IPS-15b (cell line): ENCODE measurements at regions not wholly inside any gene's neighbourhood (a gene's known extent, or its start where the extent isn't known, plus 50 kb on each side); places are given as distances from the start of the nearest gene placed in this dataset.

ENCODE experiments used
- H3K27me3 ChIP-seq: one replicate; pipeline ENCODE4 v1.6.1; 2013; ENCODE audit warnings: low read length; ENCODE audit not compliant: control insufficient read depth, insufficient read depth
- H3K36me3 ChIP-seq: one replicate; pipeline ENCODE4 v1.6.1; 2013; ENCODE audit warnings: low read length; ENCODE audit not compliant: control insufficient read depth, insufficient read depth
- H3K4me1 ChIP-seq: one replicate; pipeline ENCODE4 v1.6.1; 2013; ENCODE audit warnings: mild to moderate bottlenecking, low read length; ENCODE audit not compliant: control insufficient read depth, insufficient read depth
- H3K4me3 ChIP-seq: one replicate; pipeline ENCODE4 v1.5.1; 2013; ENCODE audit warnings: low read depth, low read length
- H3K9ac ChIP-seq: one replicate; pipeline ENCODE4 v1.6.1; 2013; ENCODE audit warnings: low read depth, mild to moderate bottlenecking, low read length
- H3K9me3 ChIP-seq: one replicate; pipeline ENCODE4 v1.6.1; 2013; ENCODE audit warnings: mild to moderate bottlenecking, low read length; ENCODE audit not compliant: control insufficient read depth, insufficient read depth

- no peaks in the 10 kb centered on the region for H3K27me3 ChIP-seq
- no peaks in the 10 kb centered on the region for H3K9me3 ChIP-seq
- H3K4me3 ChIP-seq = no peak overlapping the region
- H3K36me3 ChIP-seq = no peaks in the 10 kb centered on the region
- H3K9ac ChIP-seq = no peak overlapping the region
- no peaks in the 10 kb centered on the region for H3K4me1 ChIP-seq
Measured at GRCh38 chr10:8556321-8556720, 501.8 kb downstream of the GATA3 start.

GRCh38 chr10:8563478-8563877, 509.0 kb downstream of the GATA3 start:
- H3K9me3 ChIP-seq = no peaks in the 10 kb centered on the region
- H3K4me3 ChIP-seq = no peak overlapping the region
- H3K9ac ChIP-seq = no peak overlapping the region
- H3K4me1 ChIP-seq = no peaks in the 10 kb centered on the region
- H3K27me3 ChIP-seq = no peaks in the 10 kb centered on the region
- no peaks in the 10 kb centered on the region for H3K36me3 ChIP-seq

GRCh38 chr10:8566737-8567136, 512.2 kb downstream of the GATA3 start:
- Histone ChIP-seq H3K9me3 (no peaks in the 10 kb centered on the region), H3K4me3 (no peak overlapping the region), H3K9ac (no peak overlapping the region), H3K4me1 (no peaks in the 10 kb centered on the region), H3K36me3 (no peaks in the 10 kb centered on the region), H3K27me3 (no peaks in the 10 kb centered on the region)

GRCh38 chr10:8568401-8568800, 513.9 kb downstream of the GATA3 start:
- H3K9ac ChIP-seq = no peak overlapping the region
- H3K4me1 ChIP-seq = no peaks in the 10 kb centered on the region
- H3K36me3 ChIP-seq = peaks cover 2% of the 10 kb centered on the region
- H3K9me3 ChIP-seq = no peaks in the 10 kb centered on the region
- no peaks in the 10 kb centered on the region for H3K27me3 ChIP-seq
- no peak overlapping the region for H3K4me3 ChIP-seq

- H3K9me3 ChIP-seq = no peaks in the 10 kb centered on the region
- H3K27me3 ChIP-seq = no peaks in the 10 kb centered on the region
- H3K4me3 ChIP-seq = no peak overlapping the region
- H3K4me1 ChIP-seq = no peaks in the 10 kb centered on the region
- H3K36me3 ChIP-seq = peaks cover 2% of the 10 kb centered on the region
- no peak overlapping the region for H3K9ac ChIP-seq
Measured at GRCh38 chr10:8575620-8576019, 521.1 kb downstream of the GATA3 start.

GRCh38 chr10:8576281-8576680, 521.8 kb downstream of the GATA3 start:
- peaks cover 2% of the 10 kb centered on the region for H3K36me3 ChIP-seq
- H3K4me3 ChIP-seq = no peak overlapping the region
- no peaks in the 10 kb centered on the region for H3K4me1 ChIP-seq
- H3K9me3 ChIP-seq = no peaks in the 10 kb centered on the region
- H3K9ac ChIP-seq = no peak overlapping the region
- no peaks in the 10 kb centered on the region for H3K27me3 ChIP-seq

- Histone ChIP-seq H3K36me3 (peaks cover 2% of the 10 kb centered on the region), H3K4me3 (no peak overlapping the region), H3K27me3 (no peaks in the 10 kb centered on the region), H3K9ac (no peak overlapping the region), H3K4me1 (no peaks in the 10 kb centered on the region), H3K9me3 (no peaks in the 10 kb centered on the region)
Measured at GRCh38 chr10:8576911-8577310, 522.4 kb downstream of the GATA3 start.

- H3K4me3 ChIP-seq = no peak overlapping the region
- no peaks in the 10 kb centered on the region for H3K4me1 ChIP-seq
- H3K9ac ChIP-seq = no peak overlapping the region
- no peaks in the 10 kb centered on the region for H3K27me3 ChIP-seq
- no peaks in the 10 kb centered on the region for H3K9me3 ChIP-seq
- H3K36me3 ChIP-seq = peaks cover 2% of the 10 kb centered on the region
Measured at GRCh38 chr10:8577686-8578085, 523.2 kb downstream of the GATA3 start.

- Histone ChIP-seq H3K4me3 (no peak overlapping the region), H3K9ac (no peak overlapping the region), H3K9me3 (no peaks in the 10 kb centered on the region), H3K36me3 (no peaks in the 10 kb centered on the region), H3K27me3 (no peaks in the 10 kb centered on the region), H3K4me1 (no peaks in the 10 kb centered on the region)
Measured at GRCh38 chr10:8581521-8582225, 527.2 kb downstream of the GATA3 start.

- Histone ChIP-seq H3K4me1 (no peaks in the 10 kb centered on the region), H3K9me3 (no peaks in the 10 kb centered on the region)
Measured at GRCh38 chr10:8583096-8583495, 528.6 kb downstream of the GATA3 start.

GRCh38 chr10:8584666-8585065, 530.2 kb downstream of the GATA3 start:
- no peaks in the 10 kb centered on the region for H3K4me1 ChIP-seq
- no peak overlapping the region for H3K9ac ChIP-seq

More at GRCh38 chr10:8583096-8583495, 528.6 kb downstream of the GATA3 start:
- Histone ChIP-seq H3K36me3 (no peaks in the 10 kb centered on the region), H3K27me3 (no peaks in the 10 kb centered on the region), H3K4me3 (no peak overlapping the region), H3K9ac (no peak overlapping the region)

GRCh38 chr10:8586504-8586903, 532.0 kb downstream of the GATA3 start:
- Histone ChIP-seq H3K27me3 (no peaks in the 10 kb centered on the region), H3K4me1 (no peaks in the 10 kb centered on the region), H3K9ac (no peak overlapping the region), H3K36me3 (no peaks in the 10 kb centered on the region), H3K4me3 (no peak overlapping the region), H3K9me3 (no peaks in the 10 kb centered on the region)

More at GRCh38 chr10:8584666-8585065, 530.2 kb downstream of the GATA3 start:
- Histone ChIP-seq H3K27me3 (no peaks in the 10 kb centered on the region), H3K9me3 (no peaks in the 10 kb centered on the region), H3K36me3 (no peaks in the 10 kb centered on the region), H3K4me3 (no peak overlapping the region)
